ENCODE measurements at regions not wholly inside any gene's neighbourhood (a gene's known extent, or its start where the extent isn't known, plus 50 kb on each side); places are given as distances from the start of the nearest gene placed in this dataset.

DNA sequence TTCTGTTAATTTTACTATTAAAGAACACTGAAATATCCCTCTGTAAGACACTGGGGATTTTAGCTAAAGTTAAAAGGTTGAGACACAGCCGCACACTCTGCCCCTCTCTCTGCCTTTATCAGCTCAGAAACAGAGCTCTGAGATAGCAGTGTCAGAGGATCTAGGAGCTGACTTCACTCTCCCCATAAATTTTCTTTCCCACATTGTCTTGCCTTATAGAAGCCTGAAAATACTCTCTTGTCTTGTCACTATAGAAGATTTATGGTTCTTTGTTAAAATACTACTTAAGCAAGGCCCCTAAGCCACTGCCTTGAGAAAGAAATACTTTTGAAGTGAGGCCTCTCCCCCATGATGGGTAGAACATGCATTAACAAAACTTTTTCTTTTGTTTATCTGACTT, 105.7 kb upstream of the C10orf90 start:
- no peaks in the 10 kb centered on the region for H3K36me3 ChIP-seq (ENCODE audit: control insufficient read depth in 2 of 3, insufficient read depth in 3 of 3, low read length in 3 of 3)
- DNase-seq (peak in 1 of 5 donors; percentile 8), FAIRE-seq (no peak)
- no peaks in the 10 kb centered on the region for H3K27me3 ChIP-seq (ENCODE audit: control insufficient read depth, insufficient read depth, low read length)
- no peak overlapping the region for H3K4me3 ChIP-seq (ENCODE audit: low read length in 3 of 3)
- no peaks in the 10 kb centered on the region for H3K4me1 ChIP-seq (ENCODE audit: control insufficient read depth in 2 of 3, insufficient read depth in 2 of 3, low read depth in 1 of 3, low read length in 3 of 3)
- no peak overlapping the region for H3K9ac ChIP-seq (ENCODE audit: low read length in 3 of 3)
- no peak overlapping the region for H3K27ac ChIP-seq (ENCODE audit: low read depth in 2 of 2, low read length in 2 of 2)
- H3K9me3 ChIP-seq (ENCODE audit: control insufficient read depth in 2 of 3, insufficient read depth in 1 of 3, low read length in 3 of 3): no peaks in the 10 kb centered on the region
- TF ChIP-seq, protein P1, sequence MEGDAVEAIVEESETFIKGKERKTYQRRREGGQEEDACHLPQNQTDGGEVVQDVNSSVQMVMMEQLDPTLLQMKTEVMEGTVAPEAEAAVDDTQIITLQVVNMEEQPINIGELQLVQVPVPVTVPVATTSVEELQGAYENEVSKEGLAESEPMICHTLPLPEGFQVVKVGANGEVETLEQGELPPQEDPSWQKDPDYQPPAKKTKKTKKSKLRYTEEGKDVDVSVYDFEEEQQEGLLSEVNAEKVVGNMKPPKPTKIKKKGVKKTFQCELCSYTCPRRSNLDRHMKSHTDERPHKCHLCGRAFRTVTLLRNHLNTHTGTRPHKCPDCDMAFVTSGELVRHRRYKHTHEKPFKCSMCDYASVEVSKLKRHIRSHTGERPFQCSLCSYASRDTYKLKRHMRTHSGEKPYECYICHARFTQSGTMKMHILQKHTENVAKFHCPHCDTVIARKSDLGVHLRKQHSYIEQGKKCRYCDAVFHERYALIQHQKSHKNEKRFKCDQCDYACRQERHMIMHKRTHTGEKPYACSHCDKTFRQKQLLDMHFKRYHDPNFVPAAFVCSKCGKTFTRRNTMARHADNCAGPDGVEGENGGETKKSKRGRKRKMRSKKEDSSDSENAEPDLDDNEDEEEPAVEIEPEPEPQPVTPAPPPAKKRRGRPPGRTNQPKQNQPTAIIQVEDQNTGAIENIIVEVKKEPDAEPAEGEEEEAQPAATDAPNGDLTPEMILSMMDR (IDR thresholded peaks at IDR 0.05; ENCODE audit: borderline replicate concordance, extremely low read depth, insufficient read depth): no peak
- intact Hi-C loops (cut with DNase I): no loop called here

DNA sequence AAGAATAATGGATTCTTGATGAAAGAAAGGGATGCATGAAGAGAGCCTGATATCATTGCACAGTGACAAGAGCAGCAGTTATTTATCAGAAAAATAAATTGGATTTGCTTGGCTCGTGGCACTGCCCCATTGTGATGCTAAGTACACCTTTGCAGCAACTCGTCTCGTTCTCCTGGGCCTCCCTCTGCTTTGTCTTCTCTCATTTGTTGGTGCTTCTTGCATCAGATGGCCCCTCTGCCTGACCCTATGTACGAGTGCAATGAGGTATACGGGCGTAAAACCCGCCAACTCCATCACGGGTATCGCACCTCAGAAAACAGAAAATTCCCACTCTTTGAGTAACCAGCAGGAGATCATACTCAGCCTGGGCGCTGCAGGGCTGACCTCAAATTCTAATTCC, 107.2 kb upstream of the C10orf90 start:
- no peaks in the 10 kb centered on the region for H3K9me3 ChIP-seq (ENCODE audit: control insufficient read depth in 2 of 3, insufficient read depth in 1 of 3, low read length in 3 of 3)
- DNase-seq (no peak), FAIRE-seq (no peak)
- intact Hi-C loops (cut with DNase I): no loop called here
- H3K4me3 ChIP-seq (ENCODE audit: low read length in 3 of 3): no peak overlapping the region
- no peak overlapping the region for H3K9ac ChIP-seq (ENCODE audit: low read length in 3 of 3)
- TF ChIP-seq, protein P1 (IDR thresholded peaks at IDR 0.05; ENCODE audit: borderline replicate concordance, extremely low read depth, insufficient read depth): no peak
- H3K27ac ChIP-seq (ENCODE audit: low read depth in 2 of 2, low read length in 2 of 2): no peak overlapping the region
- H3K27me3 ChIP-seq (ENCODE audit: control insufficient read depth, insufficient read depth, low read length): no peaks in the 10 kb centered on the region
- no peaks in the 10 kb centered on the region for H3K36me3 ChIP-seq (ENCODE audit: control insufficient read depth in 2 of 3, insufficient read depth in 3 of 3, low read length in 3 of 3)
- no peaks in the 10 kb centered on the region for H3K4me1 ChIP-seq (ENCODE audit: control insufficient read depth in 2 of 3, insufficient read depth in 2 of 3, low read depth in 1 of 3, low read length in 3 of 3)

DNA sequence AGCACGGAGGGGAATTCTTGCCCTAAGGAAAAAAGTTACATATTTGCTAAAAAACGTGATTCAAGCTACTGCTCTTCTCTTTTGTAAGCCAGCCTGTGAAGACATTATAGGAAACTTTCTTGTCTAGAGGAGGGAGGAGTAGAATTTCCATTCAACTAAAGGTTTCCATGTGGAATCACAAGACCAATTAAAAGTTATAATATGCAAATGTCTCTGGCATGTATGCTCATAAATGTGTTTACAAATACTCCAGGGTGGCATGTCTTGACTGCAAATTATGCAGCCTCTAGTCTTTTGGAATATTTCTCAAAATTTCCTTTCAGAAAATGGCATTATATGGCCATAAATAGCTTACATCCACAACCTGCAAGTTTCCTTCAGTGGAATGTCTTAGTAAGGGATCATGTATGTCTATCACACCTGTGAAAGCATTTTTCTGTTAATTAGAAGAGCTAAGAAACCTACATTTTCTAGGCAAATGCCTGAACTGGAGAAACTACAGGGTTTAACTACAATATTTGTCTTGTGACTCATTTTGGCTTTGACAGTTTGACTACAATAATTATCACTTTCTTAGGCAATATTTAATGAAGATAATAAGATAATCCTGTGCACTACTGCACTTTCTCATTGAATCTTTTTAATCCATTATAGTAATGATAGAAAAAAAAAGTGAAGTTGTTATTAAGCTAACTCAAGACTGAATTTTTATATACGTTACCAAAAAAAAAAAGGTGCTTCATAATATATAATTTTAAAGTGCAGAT, 111.1 kb upstream of the C10orf90 start:
- Histone ChIP-seq H3K9ac (ENCODE audit: low read length in 3 of 3) (no peak overlapping the region), H3K27me3 (ENCODE audit: control insufficient read depth, insufficient read depth, low read length) (no peaks in the 10 kb centered on the region), H3K36me3 (ENCODE audit: control insufficient read depth in 2 of 3, insufficient read depth in 3 of 3, low read length in 3 of 3) (no peaks in the 10 kb centered on the region), H3K9me3 (ENCODE audit: control insufficient read depth in 2 of 3, insufficient read depth in 1 of 3, low read length in 3 of 3) (no peaks in the 10 kb centered on the region), H3K27ac (ENCODE audit: low read depth in 2 of 2, low read length in 2 of 2) (no peak overlapping the region), H3K4me1 (ENCODE audit: control insufficient read depth in 2 of 3, insufficient read depth in 2 of 3, low read depth in 1 of 3, low read length in 3 of 3) (no peaks in the 10 kb centered on the region), H3K4me3 (ENCODE audit: low read length in 3 of 3) (no peak overlapping the region)
- TF ChIP-seq, protein P1 (IDR thresholded peaks at IDR 0.05; ENCODE audit: borderline replicate concordance, extremely low read depth, insufficient read depth): no peak
- DNase-seq (no peak), FAIRE-seq (no peak)
- intact Hi-C loops (cut with DNase I): no loop called here
